Loucy (cell line): ENCODE measurements at regions not wholly inside any gene's neighbourhood (a gene's known extent, or its start where the extent isn't known, plus 50 kb on each side); places are given as distances from the start of the nearest gene placed in this dataset.

Experiments
- EZH2phosphoT487 ChIP-seq: fragments of 200-600 bp; IDR thresholded peaks from 2 replicates; pipeline ENCODE4 v1.6.1; 2018; ENCODE audit warnings: antibody characterized with exemption, mild to moderate bottlenecking, moderate library complexity, borderline replicate concordance
- TF ChIP-seq, protein P1 (sequence below): fragments of 200-600 bp; sonication (generic); conservative IDR thresholded peaks from 2 replicates; pipeline ENCODE4 v1.5.1; 2014; ENCODE audit warnings: mild to moderate bottlenecking, antibody characterized with exemption, low read length

DNA sequence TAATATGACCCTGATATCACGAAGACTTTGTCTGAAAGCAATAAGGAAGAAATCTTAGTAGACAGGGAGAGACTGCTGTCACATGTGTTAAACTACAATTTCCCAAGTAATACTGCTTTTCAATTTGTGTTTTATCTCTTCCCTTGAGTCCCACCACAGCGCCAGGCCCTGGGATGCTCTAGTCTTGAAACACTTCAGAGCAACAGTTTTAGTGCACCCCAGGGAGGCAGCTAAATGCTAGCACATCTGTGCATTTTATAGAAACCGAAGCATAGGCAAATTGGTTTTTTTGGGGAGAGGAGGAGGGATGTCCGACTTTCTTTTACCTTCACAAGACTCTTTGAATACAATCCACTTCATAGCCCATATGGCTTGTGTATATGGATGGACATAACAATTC, 550.0 kb upstream of the SYT4 start:
- TF ChIP-seq, protein P1, sequence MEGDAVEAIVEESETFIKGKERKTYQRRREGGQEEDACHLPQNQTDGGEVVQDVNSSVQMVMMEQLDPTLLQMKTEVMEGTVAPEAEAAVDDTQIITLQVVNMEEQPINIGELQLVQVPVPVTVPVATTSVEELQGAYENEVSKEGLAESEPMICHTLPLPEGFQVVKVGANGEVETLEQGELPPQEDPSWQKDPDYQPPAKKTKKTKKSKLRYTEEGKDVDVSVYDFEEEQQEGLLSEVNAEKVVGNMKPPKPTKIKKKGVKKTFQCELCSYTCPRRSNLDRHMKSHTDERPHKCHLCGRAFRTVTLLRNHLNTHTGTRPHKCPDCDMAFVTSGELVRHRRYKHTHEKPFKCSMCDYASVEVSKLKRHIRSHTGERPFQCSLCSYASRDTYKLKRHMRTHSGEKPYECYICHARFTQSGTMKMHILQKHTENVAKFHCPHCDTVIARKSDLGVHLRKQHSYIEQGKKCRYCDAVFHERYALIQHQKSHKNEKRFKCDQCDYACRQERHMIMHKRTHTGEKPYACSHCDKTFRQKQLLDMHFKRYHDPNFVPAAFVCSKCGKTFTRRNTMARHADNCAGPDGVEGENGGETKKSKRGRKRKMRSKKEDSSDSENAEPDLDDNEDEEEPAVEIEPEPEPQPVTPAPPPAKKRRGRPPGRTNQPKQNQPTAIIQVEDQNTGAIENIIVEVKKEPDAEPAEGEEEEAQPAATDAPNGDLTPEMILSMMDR = no peak
- TF ChIP-seq EZH2phosphoT487 = no peak
